Activated CD8-positive, alpha-beta memory T cell treated with anti-CD3 and anti-CD28 coated beads, Interleukin-2, amount 10 ng/mL, durations not matched to agents 7 days and 5 days (primary cell): ENCODE measurements at regions not wholly inside any gene's neighbourhood (a gene's known extent, or its start where the extent isn't known, plus 50 kb on each side); places are given as distances from the start of the nearest gene placed in this dataset.
"Not testable (repeated sequence)": the region's sequence is repeated elsewhere in the genome, so short reads cannot be mapped to it uniquely, and the experiment has no call there.

Experiments used
- ATAC-seq: fragments of 150-1000 bp; cut with Tn5 transposase; one replicate; pipeline ENCODE4 v1.10.0; 2021; ENCODE audit warnings: moderate library complexity
- CTCF ChIA-PET: fragments of 350-600 bp; sonication (Branson Sonifier 250); formaldehyde crosslinking; loops from one replicate; lab custom pipeline; 2021; ENCODE audit warnings: antibody characterized with exemption; lab: Charles Lee
- DNase-seq: peaks from one replicate; pipeline ENCODE4 v3.0.0-alpha.2; 2020
- H3K27ac Mint-ChIP-seq: one replicate; pipeline ENCODE4 v1.8.0; 2021; ENCODE audit warnings: mild to moderate bottlenecking, mixed read lengths
- H3K27me3 Mint-ChIP-seq: one replicate; pipeline ENCODE4 v1.8.0; 2021; ENCODE audit warnings: mixed read lengths
- H3K36me3 Mint-ChIP-seq: one replicate; pipeline ENCODE4 v1.8.0; 2021; ENCODE audit warnings: mild to moderate bottlenecking, mixed read lengths
- H3K4me1 Mint-ChIP-seq: one replicate; pipeline ENCODE4 v1.8.0; 2021; ENCODE audit warnings: mixed read lengths
- H3K4me3 Mint-ChIP-seq: one replicate; pipeline ENCODE4 v1.8.0; 2021; ENCODE audit warnings: mild to moderate bottlenecking, moderate library complexity, mixed read lengths
- H3K9me3 Mint-ChIP-seq: one replicate; pipeline ENCODE4 v1.8.0; 2022; ENCODE audit warnings: low read depth, mixed read lengths

DNA sequence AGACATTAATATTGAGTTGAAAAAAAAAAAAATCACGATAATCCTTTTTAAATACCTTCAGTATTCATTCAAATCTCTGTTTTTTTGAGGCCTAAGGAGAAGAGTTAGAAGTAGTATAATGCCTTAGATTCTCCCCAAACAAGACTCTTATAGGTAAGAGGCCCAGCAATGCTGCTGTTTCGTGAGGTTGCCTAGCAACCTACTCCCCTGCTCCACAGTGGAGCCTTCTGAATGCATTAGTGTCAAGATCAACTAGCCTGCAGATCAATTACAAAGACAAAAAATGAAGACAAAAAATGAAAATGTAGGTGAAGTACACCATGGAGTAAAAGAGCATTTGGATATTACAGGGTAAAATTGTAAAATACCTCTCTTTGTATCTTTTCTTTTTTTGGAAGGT is 229.8 kb upstream of the LUZP2 start:
- H3K27ac Mint-ChIP-seq = no peak overlapping the region
- H3K36me3 Mint-ChIP-seq = no peaks in the 10 kb centered on the region
- ATAC-seq = no peak
- H3K9me3 Mint-ChIP-seq = peaks cover 3% of the 10 kb centered on the region
- no peak for DNase-seq
- CTCF ChIA-PET = no interaction called here
- H3K4me3 Mint-ChIP-seq = no peak overlapping the region
- H3K4me1 Mint-ChIP-seq = no peaks in the 10 kb centered on the region
- H3K27me3 Mint-ChIP-seq = no peaks in the 10 kb centered on the region

GRCh38 chr11:24271798-24272197 is 225.1 kb upstream of the LUZP2 start:
- no peak overlapping the region for H3K4me3 Mint-ChIP-seq
- no peaks in the 10 kb centered on the region for H3K27me3 Mint-ChIP-seq
- DNase-seq (no peak), ATAC-seq (no peak)
- H3K36me3 Mint-ChIP-seq = no peaks in the 10 kb centered on the region
- H3K27ac Mint-ChIP-seq = no peak overlapping the region
- CTCF ChIA-PET = no interaction called here
- H3K4me1 Mint-ChIP-seq = no peaks in the 10 kb centered on the region
- peaks cover 8% of the 10 kb centered on the region for H3K9me3 Mint-ChIP-seq

GRCh38 chr11:24274214-24274781 is 222.6 kb upstream of the LUZP2 start:
- H3K27me3 Mint-ChIP-seq, DNase-seq, H3K27ac Mint-ChIP-seq, CTCF ChIA-PET, H3K4me1 Mint-ChIP-seq, H3K36me3 Mint-ChIP-seq, H3K9me3 Mint-ChIP-seq, ATAC-seq, H3K4me3 Mint-ChIP-seq: not testable (repeated sequence)

GRCh38 chr11:24286238-24286637 is 210.6 kb upstream of the LUZP2 start:
- no peak overlapping the region for H3K4me3 Mint-ChIP-seq
- H3K9me3 Mint-ChIP-seq = peaks cover 11% of the 10 kb centered on the region
- no peaks in the 10 kb centered on the region for H3K36me3 Mint-ChIP-seq
- DNase-seq (no peak), ATAC-seq (no peak)
- no peak overlapping the region for H3K27ac Mint-ChIP-seq
- CTCF ChIA-PET = no interaction called here
- no peaks in the 10 kb centered on the region for H3K27me3 Mint-ChIP-seq
- no peaks in the 10 kb centered on the region for H3K4me1 Mint-ChIP-seq

GRCh38 chr11:24289301-24289700 is 207.6 kb upstream of the LUZP2 start:
- Mint-ChIP-seq H3K9me3 (peaks cover 14% of the 10 kb centered on the region), H3K36me3 (no peaks in the 10 kb centered on the region), H3K4me1 (no peaks in the 10 kb centered on the region), H3K27me3 (no peaks in the 10 kb centered on the region), H3K27ac (no peak overlapping the region), H3K4me3 (no peak overlapping the region)
- CTCF ChIA-PET = no interaction called here
- DNase-seq (no peak), ATAC-seq (no peak)

DNA sequence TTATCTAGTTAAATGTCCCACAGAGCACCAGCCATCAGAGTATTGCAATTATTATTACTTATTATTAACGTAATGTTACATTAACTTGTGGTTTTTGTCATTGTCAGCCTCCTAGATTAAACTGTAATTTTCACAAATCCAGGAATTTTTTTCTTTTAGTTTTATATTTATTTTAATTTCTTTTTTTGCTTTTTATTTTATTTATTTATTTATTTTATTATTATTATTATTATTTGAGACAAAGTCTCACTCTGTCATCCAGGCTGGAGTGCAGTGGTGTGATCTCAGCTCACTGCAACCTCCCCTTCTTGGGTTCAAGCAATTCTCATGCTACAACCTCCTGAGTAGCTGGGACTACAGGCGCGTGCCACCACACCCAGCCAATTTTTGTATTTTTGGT is 202.9 kb upstream of the LUZP2 start:
- Mint-ChIP-seq H3K4me1 (no peaks in the 10 kb centered on the region), H3K4me3 (no peak overlapping the region), H3K27me3 (no peaks in the 10 kb centered on the region), H3K36me3 (no peaks in the 10 kb centered on the region), H3K27ac (no peak overlapping the region), H3K9me3 (peaks cover 4% of the 10 kb centered on the region)
- no peak for DNase-seq
- no peak for ATAC-seq
- CTCF ChIA-PET = no interaction called here

- no peak overlapping the region for H3K4me3 Mint-ChIP-seq
- H3K9me3 Mint-ChIP-seq = peaks cover 2% of the 10 kb centered on the region
- no peaks in the 10 kb centered on the region for H3K36me3 Mint-ChIP-seq
Measured at GRCh38 chr11:24295360-24295759, 201.5 kb upstream of the LUZP2 start.

DNA sequence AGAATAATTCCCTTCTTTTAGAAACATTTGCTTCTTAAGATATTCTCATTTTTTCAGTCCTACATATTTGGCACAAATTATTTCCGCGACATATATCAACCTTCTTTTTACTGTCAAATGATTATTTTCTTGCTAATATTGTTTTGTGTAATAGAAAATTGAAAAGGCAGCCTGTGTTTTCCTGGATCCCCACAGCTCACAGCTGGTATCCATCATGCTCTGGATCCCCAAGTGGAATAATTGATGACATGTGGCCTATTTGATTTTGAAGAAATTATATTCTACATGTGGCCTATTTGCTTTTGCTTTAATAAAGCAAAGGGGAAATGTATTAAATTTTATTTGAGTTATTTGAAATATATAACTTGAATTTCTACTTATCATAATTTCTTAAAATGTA is 199.4 kb upstream of the LUZP2 start:
- H3K4me3 Mint-ChIP-seq = no peak overlapping the region
- CTCF ChIA-PET = no interaction called here
- no peaks in the 10 kb centered on the region for H3K27me3 Mint-ChIP-seq
- no peaks in the 10 kb centered on the region for H3K4me1 Mint-ChIP-seq
- H3K9me3 Mint-ChIP-seq = peaks cover 2% of the 10 kb centered on the region
- DNase-seq (no peak), ATAC-seq (no peak)
- no peak overlapping the region for H3K27ac Mint-ChIP-seq
- no peaks in the 10 kb centered on the region for H3K36me3 Mint-ChIP-seq

More at GRCh38 chr11:24295360-24295759, 201.5 kb upstream of the LUZP2 start:
- ATAC-seq (no peak), DNase-seq (no peak)
- no peaks in the 10 kb centered on the region for H3K4me1 Mint-ChIP-seq
- no peak overlapping the region for H3K27ac Mint-ChIP-seq
- no peaks in the 10 kb centered on the region for H3K27me3 Mint-ChIP-seq
- CTCF ChIA-PET = no interaction called here

DNA sequence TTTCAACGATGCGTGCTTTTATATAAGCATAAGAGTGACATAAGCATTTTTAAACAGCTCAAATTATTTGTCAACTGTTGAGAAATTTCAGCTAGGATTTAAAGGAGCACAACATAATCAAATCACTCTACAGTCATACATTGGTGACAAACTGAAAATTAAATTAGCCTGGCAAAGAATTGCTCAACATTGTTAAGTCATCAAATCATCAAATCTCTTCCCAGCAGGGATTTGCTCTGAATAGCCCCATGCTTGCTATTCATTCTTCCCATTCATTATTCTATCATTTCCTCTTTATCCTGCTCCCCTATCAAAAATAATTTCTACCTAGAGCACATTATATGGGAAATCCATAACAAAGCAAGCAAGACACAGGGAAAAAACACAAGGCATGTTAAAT is 198.7 kb upstream of the LUZP2 start:
- H3K36me3 Mint-ChIP-seq = no peaks in the 10 kb centered on the region
- no peak overlapping the region for H3K4me3 Mint-ChIP-seq
- H3K4me1 Mint-ChIP-seq = no peaks in the 10 kb centered on the region
- peaks cover 2% of the 10 kb centered on the region for H3K9me3 Mint-ChIP-seq
- H3K27me3 Mint-ChIP-seq = no peaks in the 10 kb centered on the region
- DNase-seq = no peak
- H3K27ac Mint-ChIP-seq = no peak overlapping the region
- ATAC-seq = no peak
- CTCF ChIA-PET = no interaction called here

- H3K36me3 Mint-ChIP-seq = no peaks in the 10 kb centered on the region
- CTCF ChIA-PET = no interaction called here
- H3K4me3 Mint-ChIP-seq = no peak overlapping the region
- no peaks in the 10 kb centered on the region for H3K4me1 Mint-ChIP-seq
- no peak overlapping the region for H3K27ac Mint-ChIP-seq
- ATAC-seq (no peak), DNase-seq (no peak)
- peaks cover 14% of the 10 kb centered on the region for H3K9me3 Mint-ChIP-seq
- no peaks in the 10 kb centered on the region for H3K27me3 Mint-ChIP-seq
Measured at GRCh38 chr11:24311974-24312373, 184.9 kb upstream of the LUZP2 start.

- Mint-ChIP-seq H3K9me3 (peaks cover 16% of the 10 kb centered on the region), H3K36me3 (no peaks in the 10 kb centered on the region), H3K4me1 (no peaks in the 10 kb centered on the region), H3K27ac (no peak overlapping the region), H3K27me3 (no peaks in the 10 kb centered on the region), H3K4me3 (no peak overlapping the region)
- DNase-seq (no peak), ATAC-seq (no peak)
- CTCF ChIA-PET = no interaction called here
Measured at GRCh38 chr11:24312464-24313238, 184.2 kb upstream of the LUZP2 start.

- DNase-seq = no peak
- Mint-ChIP-seq H3K27ac (no peak overlapping the region), H3K27me3 (no peaks in the 10 kb centered on the region), H3K4me1 (no peaks in the 10 kb centered on the region), H3K4me3 (no peak overlapping the region), H3K9me3 (peaks cover 3% of the 10 kb centered on the region), H3K36me3 (no peaks in the 10 kb centered on the region)
- ATAC-seq = no peak
- CTCF ChIA-PET = no interaction called here
Measured at GRCh38 chr11:24321229-24321628, 175.6 kb upstream of the LUZP2 start.

DNA sequence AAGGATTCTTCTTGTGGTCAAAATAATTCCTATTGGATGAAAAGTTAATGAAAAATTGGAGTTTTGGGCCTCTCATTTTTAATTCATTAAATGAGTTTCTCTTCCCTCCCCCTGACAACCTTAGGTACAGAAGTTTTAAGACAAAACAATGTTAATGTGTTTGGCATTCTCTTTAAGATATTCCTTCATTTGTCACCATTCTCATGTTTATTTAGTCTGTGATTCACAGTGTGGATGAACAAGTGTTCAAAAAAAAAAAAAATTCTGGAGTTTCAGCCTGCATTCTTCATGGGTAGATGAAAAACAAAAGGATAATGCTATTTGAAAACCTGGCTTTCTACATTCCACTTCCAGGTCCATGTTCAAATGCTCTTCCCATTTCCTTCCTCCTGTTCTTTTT is 172.6 kb upstream of the LUZP2 start:
- H3K36me3 Mint-ChIP-seq = no peaks in the 10 kb centered on the region
- no peaks in the 10 kb centered on the region for H3K27me3 Mint-ChIP-seq
- DNase-seq (no peak), ATAC-seq (no peak)
- H3K4me1 Mint-ChIP-seq = no peaks in the 10 kb centered on the region
- H3K9me3 Mint-ChIP-seq = no peaks in the 10 kb centered on the region
- CTCF ChIA-PET = no interaction called here
- no peak overlapping the region for H3K27ac Mint-ChIP-seq
- no peak overlapping the region for H3K4me3 Mint-ChIP-seq

DNA sequence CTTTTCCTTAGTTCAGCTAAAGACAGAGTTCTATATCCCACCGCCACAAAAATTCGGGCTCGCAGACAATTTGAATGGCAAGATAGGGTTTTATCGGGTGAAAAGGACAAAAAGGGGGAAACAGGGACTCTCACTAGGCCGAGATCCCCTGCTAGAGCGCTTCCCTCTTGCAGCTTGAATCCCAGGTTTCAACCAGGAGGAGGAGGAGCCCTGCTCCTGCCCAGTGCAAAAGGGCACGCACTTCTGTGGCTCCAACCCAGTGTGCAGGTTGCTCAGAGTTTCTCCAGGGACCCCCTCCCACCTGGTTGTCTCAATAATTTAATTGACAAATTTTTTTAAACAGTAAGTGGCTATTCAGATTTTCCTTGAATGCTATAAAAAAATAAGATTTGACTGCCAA is 152.6 kb upstream of the LUZP2 start:
- Mint-ChIP-seq H3K9me3 (peaks cover 4% of the 10 kb centered on the region), H3K27ac (no peak overlapping the region), H3K36me3 (no peaks in the 10 kb centered on the region), H3K4me1 (no peaks in the 10 kb centered on the region), H3K27me3 (no peaks in the 10 kb centered on the region), H3K4me3 (no peak overlapping the region)
- ATAC-seq = no peak
- DNase-seq = no peak
- CTCF ChIA-PET = no interaction called here
